SU-DHL-6 (cell line): ENCODE measurements at regions not wholly inside any gene's neighbourhood (a gene's known extent, or its start where the extent isn't known, plus 50 kb on each side); places are given as distances from the start of the nearest gene placed in this dataset.

Experiments used
- H2AFZ ChIP-seq: fragments of 200-600 bp; sonication (generic); 2 replicates; pipeline ENCODE4 v1.6.1; 2014; ENCODE audit warnings: low read depth, mild to moderate bottlenecking, moderate library complexity, mixed read lengths, antibody characterized with exemption, low read length; ENCODE audit not compliant: severe bottlenecking
- H3F3A ChIP-seq: fragments of 200-600 bp; shearing (Covaris generic); 2 replicates; pipeline ENCODE4 v1.6.0; 2016; ENCODE audit warnings: antibody characterized with exemption, mild to moderate bottlenecking; ENCODE audit not compliant: insufficient read depth
- H3K27ac ChIP-seq: fragments of 200-600 bp; sonication (generic); 2 replicates; pipeline ENCODE4 v1.5.1; 2016; ENCODE audit warnings: low read depth, mild to moderate bottlenecking, low read length, moderate library complexity, mixed read lengths
- H3K27me3 ChIP-seq: fragments of 200-600 bp; sonication (generic), shearing (Covaris generic); 2 replicates; pipeline ENCODE4 v1.6.0; 2014; ENCODE audit warnings: mild to moderate bottlenecking, low read length
- H3K36me3 ChIP-seq: fragments of 200-600 bp; sonication (generic); 2 replicates; pipeline ENCODE4 v1.6.1; 2014; ENCODE audit warnings: mild to moderate bottlenecking, low read length, mixed read lengths
- H3K4me2 ChIP-seq: fragments of 300-600, 200-600 bp; shearing (Covaris generic), sonication (generic); 2 replicates; pipeline ENCODE4 v1.6.0; 2014; ENCODE audit warnings: low read length, low read depth, mild to moderate bottlenecking; ENCODE audit not compliant: poor library complexity, severe bottlenecking
- H3K4me3 ChIP-seq: fragments of 200-600 bp; sonication (generic); 2 replicates; pipeline ENCODE4 v1.5.1; 2014; ENCODE audit warnings: antibody characterized with exemption, low read length, mild to moderate bottlenecking, mixed read lengths; ENCODE audit not compliant: insufficient read depth, poor library complexity, severe bottlenecking
- H3K79me2 ChIP-seq: fragments of 200-600 bp; sonication (generic); 2 replicates; pipeline ENCODE4 v1.6.1; 2014; ENCODE audit warnings: mild to moderate bottlenecking, low read length, moderate library complexity; ENCODE audit not compliant: insufficient read depth
- H3K9ac ChIP-seq: fragments of 200-600 bp; sonication (generic); 2 replicates; pipeline ENCODE4 v1.7.0; 2014; ENCODE audit warnings: mild to moderate bottlenecking, low read length
- H3K9me2 ChIP-seq: fragments of 200-600 bp; sonication (generic); replicated peaks from 2 replicates; pipeline ENCODE4 v1.6.1; 2014; ENCODE audit warnings: low read length; ENCODE audit not compliant: insufficient read depth
- H3K9me3 ChIP-seq: fragments of 200-600 bp; sonication (generic); 2 replicates; pipeline ENCODE4 v1.6.1; 2014; ENCODE audit warnings: low read length, mixed read lengths; ENCODE audit not compliant: insufficient read depth
- H4K20me1 ChIP-seq: fragments of 200-600 bp; sonication (generic); 2 replicates; pipeline ENCODE4 v1.6.1; 2014; ENCODE audit warnings: low read depth, mild to moderate bottlenecking, antibody characterized with exemption, low read length, moderate library complexity, mixed read lengths
- CTCF ChIP-seq: fragments of 200-600 bp; sonication (generic); IDR thresholded peaks from one replicate; pipeline ENCODE4 v1.5.1; 2017; ENCODE audit warnings: antibody characterized with exemption, mild to moderate bottlenecking, low read length, moderate library complexity; ENCODE audit not compliant: insufficient read depth, poor library complexity, severe bottlenecking
- EZH2phosphoT487 ChIP-seq: fragments of 200-600 bp; sonication (generic), shearing (Covaris generic); conservative IDR thresholded peaks from 2 replicates; pipeline ENCODE4 v1.6.1; 2018; ENCODE audit warnings: mild to moderate bottlenecking, antibody characterized with exemption, low read length, moderate library complexity, mixed read lengths

- H3K79me2 ChIP-seq, result no peaks in the 10 kb centered on the region
- H3K9me3 ChIP-seq, result no peaks in the 10 kb centered on the region; the same call in 1 of the 2 replicates
- no peaks in the 10 kb centered on the region for H3K36me3 ChIP-seq
- no peak overlapping the region for H3K27ac ChIP-seq
- H3K9ac ChIP-seq, result no peak overlapping the region
- no peaks in the 10 kb centered on the region for H3F3A ChIP-seq
- no peak overlapping the region for H3K4me3 ChIP-seq
- no peaks in the 10 kb centered on the region for H3K27me3 ChIP-seq
- no peaks in the 10 kb centered on the region for H3K9me2 ChIP-seq
- no peak overlapping the region for H2AFZ ChIP-seq
- no peaks in the 10 kb centered on the region for H4K20me1 ChIP-seq
- H3K4me2 ChIP-seq, result no peak overlapping the region
- no peak for TF ChIP-seq CTCF
Measured at GRCh38 chr4:175450446-175450845, 361.6 kb downstream of the GPM6A start.

GRCh38 chr4:175451238-175451965 is 360.7 kb downstream of the GPM6A start:
- Histone ChIP-seq H3K27me3 (no peaks in the 10 kb centered on the region), H3K9me2 (no peaks in the 10 kb centered on the region), H3K9ac (no peak overlapping the region), H3K79me2 (no peaks in the 10 kb centered on the region), H3K36me3 (no peaks in the 10 kb centered on the region), H3K4me3 (no peak overlapping the region), H2AFZ (peak overlapping the region; percentile 42), H3K27ac (no peak overlapping the region), H3F3A (no peaks in the 10 kb centered on the region), H3K4me2 (no peak overlapping the region), H3K9me3 (no peaks in the 10 kb centered on the region; the same call in 1 of the 2 replicates), H4K20me1 (no peaks in the 10 kb centered on the region)
- TF ChIP-seq CTCF, result no peak
- no peak for TF ChIP-seq EZH2phosphoT487

- H3K36me3 ChIP-seq, result no peaks in the 10 kb centered on the region
- H3K27ac ChIP-seq, result no peak overlapping the region
Measured at GRCh38 chr4:175453456-175453855, 358.6 kb downstream of the GPM6A start.

More at GRCh38 chr4:175453456-175453855, 358.6 kb downstream of the GPM6A start:
- Histone ChIP-seq H3K4me3 (no peak overlapping the region), H3K9me3 (no peaks in the 10 kb centered on the region; the same call in 1 of the 2 replicates), H3K4me2 (no peak overlapping the region), H2AFZ (no peak overlapping the region), H3F3A (no peaks in the 10 kb centered on the region), H4K20me1 (no peaks in the 10 kb centered on the region), H3K9ac (no peak overlapping the region), H3K27me3 (no peaks in the 10 kb centered on the region), H3K79me2 (no peaks in the 10 kb centered on the region), H3K9me2 (no peaks in the 10 kb centered on the region)
- TF ChIP-seq EZH2phosphoT487, result no peak
- no peak for TF ChIP-seq CTCF
